Neural cell (in vitro differentiated cells): ENCODE measurements at regions not wholly inside any gene's neighbourhood (a gene's known extent, or its start where the extent isn't known, plus 50 kb on each side); places are given as distances from the start of the nearest gene placed in this dataset.
"Not testable (repeated sequence)": the region's sequence is repeated elsewhere in the genome, so short reads cannot be mapped to it uniquely, and the experiment has no call there.

Experiments used
- H2AFZ ChIP-seq: fragments of 200-600, 300-800 bp; sonication (generic), shearing (Covaris generic); 2 replicates; pipeline ENCODE4 v1.6.0; 2014; ENCODE audit warnings: low read depth, mild to moderate bottlenecking, antibody characterized with exemption, low read length, moderate library complexity
- H3F3A ChIP-seq: fragments of 200-600 bp; shearing (Covaris generic); 2 replicates; pipeline ENCODE4 v1.6.1; 2016; ENCODE audit warnings: mild to moderate bottlenecking, moderate library complexity, mixed read lengths, antibody characterized with exemption, low read length; ENCODE audit not compliant: insufficient read depth, poor library complexity, severe bottlenecking
- H3K27ac ChIP-seq: fragments of 200-600, 300-800 bp; sonication (generic), shearing (Covaris generic); 2 replicates; pipeline ENCODE4 v1.5.1; 2014; ENCODE audit warnings: mild to moderate bottlenecking, low read length, moderate library complexity
- H3K27me3 ChIP-seq: fragments of 300-800, 200-600 bp; sonication (generic), shearing (Covaris generic); 2 replicates; pipeline ENCODE4 v1.6.0; 2014; ENCODE audit warnings: mild to moderate bottlenecking, low read depth, low read length, moderate library complexity; ENCODE audit not compliant: insufficient read depth
- H3K36me3 ChIP-seq: fragments of 300-800, 200-600 bp; sonication (generic), shearing (Covaris generic); 2 replicates; pipeline ENCODE4 v1.5.1; 2014; ENCODE audit warnings: mild to moderate bottlenecking, antibody characterized with exemption, low read length, moderate library complexity; ENCODE audit not compliant: insufficient read depth
- H3K4me2 ChIP-seq: fragments of 300-800, 200-600 bp; sonication (generic), shearing (Covaris generic); 2 replicates; pipeline ENCODE4 v1.6.0; 2014; ENCODE audit warnings: mild to moderate bottlenecking, low read length
- H3K4me3 ChIP-seq: fragments of 300-800, 200-600 bp; sonication (generic), shearing (Covaris generic); 2 replicates; pipeline ENCODE4 v1.5.1; 2014; ENCODE audit warnings: mild to moderate bottlenecking, low read length, moderate library complexity
- H3K79me2 ChIP-seq: fragments of 200-600 bp; shearing (Covaris generic); replicated peaks from 2 replicates; pipeline ENCODE4 v1.6.0; 2014; ENCODE audit warnings: mild to moderate bottlenecking, low read length, moderate library complexity; ENCODE audit not compliant: insufficient read depth
- H3K9ac ChIP-seq: fragments of 300-800, 200-600 bp; sonication (generic), shearing (Covaris generic); 2 replicates; pipeline ENCODE4 v1.6.1; 2016; ENCODE audit warnings: mild to moderate bottlenecking, low read length, mixed read lengths
- H3K9me2 ChIP-seq: fragments of 200-600 bp; shearing (Covaris generic); 2 replicates; pipeline ENCODE4 v1.6.1; 2016; ENCODE audit warnings: mild to moderate bottlenecking, low read length, mixed read lengths; ENCODE audit not compliant: insufficient read depth
- H3K9me3 ChIP-seq: fragments of 200-600, 300-800 bp; sonication (generic), shearing (Covaris generic); 2 replicates; pipeline ENCODE4 v1.6.1; 2016; ENCODE audit warnings: mild to moderate bottlenecking, mixed run types, low read length, moderate library complexity, mixed read lengths
- H4K20me1 ChIP-seq: fragments of 200-600 bp; shearing (Covaris generic); 2 replicates; pipeline ENCODE4 v1.6.1; 2016; ENCODE audit warnings: mild to moderate bottlenecking, mixed run types; ENCODE audit not compliant: insufficient read depth
- CTCF ChIP-seq: fragments of 450-650 bp; IDR thresholded peaks from 2 replicates; pipeline ENCODE4 v1.5.1; 2014; ENCODE audit warnings: antibody characterized with exemption, mild to moderate bottlenecking, moderate library complexity; ENCODE audit not compliant: poor library complexity, severe bottlenecking
- EP300 ChIP-seq: fragments of 450-650 bp; conservative IDR thresholded peaks from 2 replicates; pipeline ENCODE4 v1.6.1; 2014; ENCODE audit warnings: antibody characterized with exemption, mild to moderate bottlenecking, moderate library complexity; ENCODE audit not compliant: poor library complexity, severe bottlenecking
- EZH2 ChIP-seq: fragments of 200-600, 300-800 bp; shearing (Covaris generic), sonication (generic); IDR thresholded peaks from 2 replicates; pipeline ENCODE4 v1.6.1; 2014; ENCODE audit warnings: antibody characterized with exemption, low read length, borderline replicate concordance, mild to moderate bottlenecking; ENCODE audit not compliant: insufficient read depth, poor library complexity, severe bottlenecking
- MXI1 ChIP-seq: fragments of 450-650 bp; conservative IDR thresholded peaks from 2 replicates; pipeline ENCODE4 v1.6.1; 2014; ENCODE audit warnings: antibody characterized with exemption, mild to moderate bottlenecking; ENCODE audit not compliant: poor library complexity, severe bottlenecking
- POLR2AphosphoS5 ChIP-seq: IDR thresholded peaks from 2 replicates; pipeline ENCODE4 v1.6.1; 2012
- RAD21 ChIP-seq: fragments of 450-650 bp; conservative IDR thresholded peaks from 2 replicates; pipeline ENCODE4 v1.6.1; 2014; ENCODE audit warnings: antibody characterized with exemption, mild to moderate bottlenecking, moderate library complexity
- SMC3 ChIP-seq: fragments of 450-650 bp; conservative IDR thresholded peaks from 2 replicates; pipeline ENCODE4 v1.6.1; 2014; ENCODE audit warnings: antibody characterized with exemption, mild to moderate bottlenecking, moderate library complexity; ENCODE audit not compliant: poor library complexity
- TAF1 ChIP-seq: IDR thresholded peaks from 2 replicates; pipeline ENCODE4 v1.6.1; 2012; ENCODE audit warnings: low read depth
- TF ChIP-seq, protein P1 (sequence below): IDR thresholded peaks from 2 replicates; pipeline ENCODE4 v1.6.1; 2012; ENCODE audit warnings: borderline replicate concordance

GRCh38 chr5:19125956-19126713 is 861.9 kb downstream of the CDH18 start:
- TF ChIP-seq EP300 (no peak), CTCF (no peak), POLR2AphosphoS5 (no peak), MXI1 (no peak), RAD21 (no peak), TAF1 (no peak), SMC3 (no peak), EZH2 (no peak)

GRCh38 chr5:19140276-19140675 is 847.7 kb downstream of the CDH18 start:
- H3F3A ChIP-seq = no peaks in the 10 kb centered on the region
- H3K9ac ChIP-seq = no peak overlapping the region
- no peak overlapping the region for H3K4me3 ChIP-seq
- H4K20me1 ChIP-seq = no peaks in the 10 kb centered on the region
- H3K27ac ChIP-seq = no peak overlapping the region
- H3K79me2 ChIP-seq = no peaks in the 10 kb centered on the region
- H3K27me3 ChIP-seq = no peaks in the 10 kb centered on the region
- no peak overlapping the region for H2AFZ ChIP-seq
- H3K36me3 ChIP-seq = no peaks in the 10 kb centered on the region
- H3K4me2 ChIP-seq = no peak overlapping the region
- no peaks in the 10 kb centered on the region for H3K9me2 ChIP-seq
- H3K9me3 ChIP-seq = no peaks in the 10 kb centered on the region
- TF ChIP-seq MXI1 = no peak
- no peak for TF ChIP-seq TAF1
- no peak for TF ChIP-seq POLR2AphosphoS5
- TF ChIP-seq SMC3 = no peak
- TF ChIP-seq, protein P1, sequence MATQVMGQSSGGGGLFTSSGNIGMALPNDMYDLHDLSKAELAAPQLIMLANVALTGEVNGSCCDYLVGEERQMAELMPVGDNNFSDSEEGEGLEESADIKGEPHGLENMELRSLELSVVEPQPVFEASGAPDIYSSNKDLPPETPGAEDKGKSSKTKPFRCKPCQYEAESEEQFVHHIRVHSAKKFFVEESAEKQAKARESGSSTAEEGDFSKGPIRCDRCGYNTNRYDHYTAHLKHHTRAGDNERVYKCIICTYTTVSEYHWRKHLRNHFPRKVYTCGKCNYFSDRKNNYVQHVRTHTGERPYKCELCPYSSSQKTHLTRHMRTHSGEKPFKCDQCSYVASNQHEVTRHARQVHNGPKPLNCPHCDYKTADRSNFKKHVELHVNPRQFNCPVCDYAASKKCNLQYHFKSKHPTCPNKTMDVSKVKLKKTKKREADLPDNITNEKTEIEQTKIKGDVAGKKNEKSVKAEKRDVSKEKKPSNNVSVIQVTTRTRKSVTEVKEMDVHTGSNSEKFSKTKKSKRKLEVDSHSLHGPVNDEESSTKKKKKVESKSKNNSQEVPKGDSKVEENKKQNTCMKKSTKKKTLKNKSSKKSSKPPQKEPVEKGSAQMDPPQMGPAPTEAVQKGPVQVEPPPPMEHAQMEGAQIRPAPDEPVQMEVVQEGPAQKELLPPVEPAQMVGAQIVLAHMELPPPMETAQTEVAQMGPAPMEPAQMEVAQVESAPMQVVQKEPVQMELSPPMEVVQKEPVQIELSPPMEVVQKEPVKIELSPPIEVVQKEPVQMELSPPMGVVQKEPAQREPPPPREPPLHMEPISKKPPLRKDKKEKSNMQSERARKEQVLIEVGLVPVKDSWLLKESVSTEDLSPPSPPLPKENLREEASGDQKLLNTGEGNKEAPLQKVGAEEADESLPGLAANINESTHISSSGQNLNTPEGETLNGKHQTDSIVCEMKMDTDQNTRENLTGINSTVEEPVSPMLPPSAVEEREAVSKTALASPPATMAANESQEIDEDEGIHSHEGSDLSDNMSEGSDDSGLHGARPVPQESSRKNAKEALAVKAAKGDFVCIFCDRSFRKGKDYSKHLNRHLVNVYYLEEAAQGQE = no peak
- TF ChIP-seq EZH2 = no peak
- TF ChIP-seq CTCF = no peak

More at GRCh38 chr5:19125956-19126713, 861.9 kb downstream of the CDH18 start:
- Histone ChIP-seq H3K9me2 (no peaks in the 10 kb centered on the region), H4K20me1 (no peaks in the 10 kb centered on the region), H3K4me2 (no peak overlapping the region), H3K9me3 (no peaks in the 10 kb centered on the region), H3K4me3 (no peak overlapping the region), H3K9ac (no peak overlapping the region), H2AFZ (no peak overlapping the region), H3K27ac (no peak overlapping the region), H3K27me3 (no peaks in the 10 kb centered on the region), H3F3A (no peaks in the 10 kb centered on the region), H3K36me3 (no peaks in the 10 kb centered on the region), H3K79me2 (no peaks in the 10 kb centered on the region)

DNA sequence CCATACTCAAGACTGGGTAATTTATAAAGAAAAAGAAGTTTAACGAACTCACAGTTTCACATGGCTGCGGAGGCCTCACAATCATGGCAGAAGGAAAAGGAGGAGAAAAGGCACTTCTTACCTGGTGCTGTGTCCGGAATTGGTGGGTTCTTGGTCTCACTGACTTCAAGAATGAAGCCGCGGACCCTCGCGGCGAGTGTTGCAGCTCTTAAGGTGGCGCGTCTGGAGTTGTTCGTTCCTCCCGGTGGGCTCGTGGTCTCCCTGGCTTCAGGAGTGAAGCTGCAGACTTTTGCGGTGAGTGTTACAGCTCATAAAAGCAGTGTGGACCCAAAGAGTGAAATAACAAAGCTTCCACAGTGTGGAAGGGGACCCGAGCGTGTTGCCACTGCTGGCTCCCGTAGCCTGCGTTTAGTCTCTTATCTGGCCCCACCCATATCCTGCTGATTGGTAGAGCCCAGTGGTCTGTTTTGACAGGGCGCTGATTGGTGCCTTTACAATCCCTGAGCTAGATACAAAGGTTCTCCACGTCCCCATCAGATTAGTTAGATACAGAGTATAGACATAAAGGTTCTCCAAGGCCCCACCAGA is 846.0 kb downstream of the CDH18 start:
- not testable (repeated sequence) for H3K4me2 ChIP-seq, H3F3A ChIP-seq, H3K27me3 ChIP-seq, H3K4me3 ChIP-seq, H2AFZ ChIP-seq, H3K27ac ChIP-seq, H3K9ac ChIP-seq, H3K9me3 ChIP-seq, H3K79me2 ChIP-seq, H4K20me1 ChIP-seq, H3K9me2 ChIP-seq, H3K36me3 ChIP-seq

- H3K36me3 ChIP-seq, H3K4me2 ChIP-seq, H3K9ac ChIP-seq, H3F3A ChIP-seq, H2AFZ ChIP-seq, H3K79me2 ChIP-seq, H3K27me3 ChIP-seq, H3K9me3 ChIP-seq, H3K27ac ChIP-seq, H3K9me2 ChIP-seq, H4K20me1 ChIP-seq, H3K4me3 ChIP-seq: not testable (repeated sequence)
Measured at GRCh38 chr5:19142713-19143414, 845.1 kb downstream of the CDH18 start.
